NT2/D1 (cell line): ENCODE measurements at regions not wholly inside any gene's neighbourhood (a gene's known extent, or its start where the extent isn't known, plus 50 kb on each side); places are given as distances from the start of the nearest gene placed in this dataset.

Source experiments
- SUZ12 ChIP-seq: IDR thresholded peaks from 2 replicates; pipeline ENCODE4 v1.6.1; 2011; ENCODE audit not compliant: insufficient read length, insufficient read depth; ENCODE audit errors: extremely low read depth
- YY1 ChIP-seq: IDR thresholded peaks from 2 replicates; pipeline ENCODE4 v1.6.1; 2011; ENCODE audit not compliant: insufficient read length, insufficient read depth
- ZNF274 ChIP-seq: IDR thresholded peaks from 2 replicates; pipeline ENCODE4 v1.6.1; 2011; ENCODE audit warnings: mild to moderate bottlenecking, low read depth, low read length

DNA sequence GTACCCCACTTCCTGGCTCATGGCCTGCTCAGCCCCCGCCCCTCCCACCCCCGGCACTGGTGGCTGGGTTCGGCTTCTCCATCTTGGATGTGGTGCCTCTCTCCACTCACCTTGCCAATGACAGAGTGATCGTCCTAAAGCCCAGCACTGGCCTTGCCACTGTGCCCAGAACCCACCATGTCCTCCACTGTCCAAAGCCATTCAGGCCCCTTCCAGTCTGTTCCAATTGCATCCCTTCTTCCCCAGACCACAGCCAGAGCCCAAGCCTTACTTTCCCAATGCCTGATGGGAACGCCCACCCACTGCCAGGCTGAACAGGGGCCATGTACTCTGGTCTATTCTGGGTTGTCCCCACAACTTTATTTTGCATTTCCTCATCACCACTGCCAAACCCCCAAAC is 625.8 kb upstream of the B3GAT1 start:
- no peak for TF ChIP-seq YY1
- no peak for TF ChIP-seq ZNF274
- TF ChIP-seq SUZ12: no peak
